Activated CD8-positive, alpha-beta memory T cell treated with anti-CD3 and anti-CD28 coated beads for 24 hours (primary cell): ENCODE measurements at regions not wholly inside any gene's neighbourhood (a gene's known extent, or its start where the extent isn't known, plus 50 kb on each side); places are given as distances from the start of the nearest gene placed in this dataset.
"Not testable (repeated sequence)": the region's sequence is repeated elsewhere in the genome, so short reads cannot be mapped to it uniquely, and the experiment has no call there.

ENCODE experiments used
- DNase-seq: peaks from one replicate; pipeline ENCODE4 v3.0.0-alpha.2; 2020

DNA sequence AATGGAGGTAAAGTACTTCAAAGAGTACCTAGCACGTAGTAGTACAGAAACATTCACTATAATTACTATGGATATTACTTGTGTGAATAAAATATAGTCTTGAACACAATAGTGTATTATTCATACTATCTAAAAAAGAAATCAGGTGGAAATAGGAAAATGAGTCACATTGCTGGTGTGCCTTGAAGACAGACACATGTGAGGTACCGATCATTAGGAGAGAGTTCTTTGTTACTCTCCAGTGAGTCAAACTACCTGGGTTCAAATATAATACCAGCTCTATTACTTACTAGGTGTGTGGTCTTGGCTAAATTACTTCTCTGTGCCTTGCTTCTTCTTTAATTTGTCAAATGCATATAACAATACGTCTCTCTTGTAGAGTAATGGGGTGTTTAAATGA is 50.8 kb upstream of the BEND6 start:
- DNase-seq: no peak

GRCh38 chr6:56902641-56903464 is 52.1 kb upstream of the BEND6 start:
- DNase-seq: no peak

- no peak for DNase-seq
These were observed 54.1 kb upstream of the BEND6 start for GRCh38 chr6:56900784-56901183.

DNA sequence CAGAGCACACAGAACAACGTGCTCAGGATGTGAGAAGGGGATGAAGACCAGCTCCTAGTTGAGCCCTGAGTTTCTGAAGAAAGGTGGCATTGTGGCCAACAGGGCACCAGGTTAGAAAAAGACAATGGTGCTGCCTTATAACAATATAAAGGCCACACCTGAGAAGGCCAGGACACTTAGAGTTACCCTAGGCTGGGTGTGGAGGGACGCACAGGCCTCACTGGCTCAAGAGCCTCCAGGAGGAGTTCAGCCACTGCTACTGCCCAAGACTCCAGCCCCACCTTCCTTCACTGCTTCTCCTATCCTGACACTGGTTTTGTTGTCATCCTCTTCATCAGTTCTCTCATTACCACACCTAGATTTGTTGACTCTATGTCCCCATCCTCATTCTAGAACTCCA is 55.2 kb upstream of the BEND6 start:
- no peak for DNase-seq

- DNase-seq: no peak
These were observed 55.6 kb upstream of the BEND6 start for GRCh38 chr6:56899311-56899710.

DNA sequence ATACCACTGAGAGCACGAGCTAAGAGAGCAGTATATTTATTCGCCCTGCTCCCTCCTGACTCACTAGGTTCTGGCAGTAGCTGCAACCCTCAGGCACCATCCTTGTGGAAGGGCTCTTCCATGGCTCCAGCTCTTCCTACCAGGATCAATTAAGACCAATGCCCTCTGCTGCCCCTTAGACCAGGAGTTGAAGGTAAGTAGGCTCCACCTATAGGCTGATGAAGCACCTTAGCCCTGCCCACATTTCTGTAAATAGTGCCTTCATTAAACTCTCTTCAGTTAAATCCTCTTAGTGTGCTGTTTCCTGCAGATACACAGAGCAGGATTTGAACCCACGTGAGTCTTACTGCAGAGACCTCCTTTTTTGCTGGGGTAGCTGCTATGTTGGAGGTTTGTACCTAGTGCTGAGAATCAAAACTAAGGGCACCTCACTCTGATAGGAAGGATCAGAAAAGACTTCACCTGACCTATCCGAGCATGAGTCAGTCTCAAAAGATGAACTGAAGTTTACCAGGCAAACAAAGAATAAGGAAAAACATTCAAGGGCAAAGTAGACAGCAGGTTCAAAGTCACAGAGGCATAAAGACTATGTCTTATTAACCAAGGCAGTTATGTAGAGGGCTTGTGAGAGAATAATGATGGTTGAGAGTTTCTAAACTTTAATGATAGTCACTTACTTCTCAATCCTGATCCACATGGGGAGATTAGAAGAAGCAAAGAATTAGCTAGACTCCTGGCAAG is 56.9 kb upstream of the BEND6 start:
- no peak for DNase-seq

DNA sequence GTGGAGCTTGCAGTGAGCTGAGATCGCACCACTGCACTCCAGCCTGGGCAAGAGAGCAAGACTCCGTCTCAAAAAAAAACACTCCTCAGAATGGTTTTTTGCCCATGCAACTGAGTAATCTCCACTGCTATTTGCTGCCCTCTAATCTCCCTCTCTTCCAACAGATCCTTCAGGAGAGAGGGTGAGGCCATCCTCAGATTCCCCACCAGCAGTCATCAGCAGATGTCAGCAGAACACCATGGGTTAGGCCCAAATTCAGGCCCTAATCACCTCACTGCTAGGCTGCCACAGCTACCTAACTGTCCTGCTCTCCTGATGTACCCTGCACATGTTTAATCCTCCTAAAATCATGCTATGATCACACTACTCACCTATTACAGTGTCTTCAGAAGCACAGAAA is 63.2 kb upstream of the BEND6 start:
- DNase-seq: no peak

- no peak for DNase-seq
These were observed 64.1 kb upstream of the BEND6 start for GRCh38 chr6:56890683-56891429.

- DNase-seq: no peak
These were observed 64.8 kb upstream of the BEND6 start for GRCh38 chr6:56890066-56890465.

DNA sequence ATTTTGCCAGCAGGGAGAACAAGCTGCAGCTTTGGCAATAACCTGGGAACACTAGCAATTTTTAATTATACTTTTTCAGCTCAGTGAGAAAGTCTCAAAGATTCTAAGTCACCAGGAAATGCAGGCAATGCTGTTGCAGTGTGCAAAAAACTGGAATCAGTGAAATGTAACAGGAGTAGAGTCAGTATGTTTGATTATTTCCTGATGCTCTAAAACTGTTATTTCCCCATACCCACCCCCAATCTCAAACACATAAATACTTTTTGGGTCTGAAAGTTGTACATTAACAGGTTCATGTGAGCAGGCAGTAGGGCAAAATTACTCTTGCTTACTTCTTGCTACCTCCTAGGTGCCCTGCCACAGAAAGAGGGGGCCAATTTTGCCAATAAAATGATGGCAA is 65.4 kb upstream of the BEND6 start:
- DNase-seq: no peak

GRCh38 chr6:56888687-56889086 is 66.2 kb upstream of the BEND6 start:
- no peak for DNase-seq

GRCh38 chr6:56887086-56887485 is 67.8 kb upstream of the BEND6 start:
- no peak for DNase-seq

GRCh38 chr6:56877922-56878321 is 77.0 kb upstream of the BEND6 start:
- no peak for DNase-seq

DNA sequence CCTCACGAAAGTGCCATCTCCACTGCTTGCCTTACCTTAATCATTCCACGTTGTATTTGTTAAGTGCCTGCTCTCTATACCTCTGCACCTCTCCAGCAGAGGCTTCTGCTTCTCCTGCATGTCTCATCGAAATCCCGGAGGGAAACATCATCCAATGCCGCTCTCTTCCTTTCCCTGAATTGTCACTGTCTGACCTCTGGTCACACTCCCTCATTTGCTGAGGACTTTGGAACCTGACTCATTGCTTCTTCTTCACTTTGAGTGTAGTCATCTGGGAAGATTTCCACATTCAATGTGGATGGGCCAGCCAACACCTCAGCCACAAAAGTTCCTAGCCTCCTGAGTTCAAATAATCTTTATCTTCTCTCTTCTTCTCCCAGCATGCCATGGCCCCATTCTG is 78.9 kb upstream of the BEND6 start:
- no peak for DNase-seq

GRCh38 chr6:56875523-56875922 is 79.4 kb upstream of the BEND6 start:
- DNase-seq: no peak

DNA sequence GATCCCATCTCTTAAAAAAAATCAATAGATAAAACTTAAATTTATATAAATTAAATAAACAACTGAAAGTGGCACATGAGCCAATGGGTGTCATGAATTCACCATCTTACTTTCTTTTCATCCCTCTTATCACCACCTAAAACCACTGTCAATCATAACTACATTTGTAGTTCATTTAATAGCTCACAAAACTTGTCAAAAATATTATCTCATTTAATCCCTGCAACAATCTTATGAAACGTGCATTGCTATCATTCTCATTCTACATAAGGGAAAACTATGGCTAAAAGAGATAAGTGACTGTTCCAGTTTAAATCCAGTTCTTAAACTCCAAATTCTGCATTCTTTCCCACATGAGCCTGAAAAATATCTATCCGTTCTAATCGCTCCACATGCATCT is 80.6 kb upstream of the BEND6 start:
- DNase-seq: no peak

DNA sequence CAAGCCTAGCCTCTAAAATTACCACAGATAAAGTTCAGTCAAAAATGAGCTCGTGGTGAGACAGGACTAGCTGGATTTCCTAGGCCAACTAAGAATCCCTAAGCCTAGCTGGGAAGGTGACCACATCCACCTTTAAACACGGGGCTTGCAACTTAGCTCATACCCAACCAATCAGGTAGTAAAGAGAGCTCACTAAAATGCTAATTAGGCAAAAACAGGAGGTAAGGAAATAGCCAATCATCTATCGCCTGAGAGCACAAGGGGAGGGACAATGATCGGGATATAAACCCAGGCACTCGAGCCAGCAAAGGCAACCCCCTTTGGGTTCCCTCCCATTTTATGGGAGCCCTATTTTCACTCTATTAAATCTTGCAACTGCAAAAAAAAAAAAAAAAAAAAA is 84.9 kb upstream of the BEND6 start:
- DNase-seq: not testable (repeated sequence)

DNA sequence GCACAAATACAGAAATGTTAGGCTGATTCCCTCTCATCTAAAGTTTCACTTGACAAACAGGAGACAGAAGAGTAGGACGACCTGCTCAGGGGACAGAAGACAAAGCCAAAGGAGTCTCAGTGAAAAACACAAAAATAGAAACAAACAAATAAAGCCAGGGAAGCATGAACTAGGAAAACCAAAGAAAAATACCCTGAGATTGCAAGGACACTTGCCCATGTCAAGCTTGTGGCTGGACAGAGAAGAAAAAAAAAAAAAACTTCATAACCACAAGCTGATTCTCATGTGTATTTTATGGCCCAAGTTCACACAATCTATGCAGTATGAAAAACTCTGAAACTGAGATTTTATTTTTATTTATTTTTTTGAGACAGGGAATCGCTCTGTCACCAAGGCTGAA is 85.6 kb upstream of the BEND6 start:
- no peak for DNase-seq

DNA sequence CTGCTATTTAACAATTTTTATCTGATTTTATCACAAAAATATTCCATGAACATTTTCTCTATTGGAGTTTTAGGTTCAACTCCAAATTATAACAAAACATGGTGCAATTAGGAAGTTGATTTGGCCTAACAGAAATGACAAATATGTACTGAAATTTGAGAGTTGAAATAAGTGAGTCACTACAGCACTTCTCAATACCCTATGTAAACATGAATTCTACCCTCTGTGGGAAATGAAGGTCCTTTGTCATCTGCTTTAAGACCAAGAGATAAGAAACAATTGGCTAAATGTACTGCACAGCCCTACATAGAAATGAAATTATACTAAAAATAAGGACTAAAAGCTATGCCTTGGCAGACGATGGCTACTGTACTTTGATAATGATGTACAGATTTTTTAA is 86.2 kb upstream of the BEND6 start:
- no peak for DNase-seq

DNA sequence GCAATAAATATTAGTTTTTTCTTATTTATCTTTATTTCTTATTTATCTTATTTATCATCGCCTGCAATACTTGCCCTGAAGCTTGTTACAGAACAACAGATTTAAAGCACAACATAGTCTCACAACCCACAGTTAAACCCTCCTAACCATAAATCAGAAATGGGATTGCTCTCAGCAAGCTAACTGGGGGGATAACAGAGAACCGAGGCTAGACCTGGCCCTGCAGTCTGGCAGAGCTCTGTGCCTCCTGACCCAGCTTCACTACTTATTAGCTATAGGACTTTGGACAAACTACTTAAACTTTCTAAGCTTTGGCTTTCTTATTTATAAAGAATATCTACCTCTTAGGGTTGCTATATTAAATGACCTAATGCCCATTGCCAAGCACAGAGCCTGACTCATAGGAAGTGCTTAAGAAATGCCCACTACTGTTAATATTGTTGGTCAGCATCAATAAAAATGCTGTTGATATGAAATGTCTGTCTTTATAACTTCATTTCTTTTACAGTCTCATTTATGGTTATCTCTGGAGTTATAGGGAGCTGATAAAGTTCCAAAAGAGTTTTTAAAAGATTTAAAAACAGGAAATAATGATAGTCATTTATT is 87.9 kb upstream of the BEND6 start:
- DNase-seq: no peak

DNA sequence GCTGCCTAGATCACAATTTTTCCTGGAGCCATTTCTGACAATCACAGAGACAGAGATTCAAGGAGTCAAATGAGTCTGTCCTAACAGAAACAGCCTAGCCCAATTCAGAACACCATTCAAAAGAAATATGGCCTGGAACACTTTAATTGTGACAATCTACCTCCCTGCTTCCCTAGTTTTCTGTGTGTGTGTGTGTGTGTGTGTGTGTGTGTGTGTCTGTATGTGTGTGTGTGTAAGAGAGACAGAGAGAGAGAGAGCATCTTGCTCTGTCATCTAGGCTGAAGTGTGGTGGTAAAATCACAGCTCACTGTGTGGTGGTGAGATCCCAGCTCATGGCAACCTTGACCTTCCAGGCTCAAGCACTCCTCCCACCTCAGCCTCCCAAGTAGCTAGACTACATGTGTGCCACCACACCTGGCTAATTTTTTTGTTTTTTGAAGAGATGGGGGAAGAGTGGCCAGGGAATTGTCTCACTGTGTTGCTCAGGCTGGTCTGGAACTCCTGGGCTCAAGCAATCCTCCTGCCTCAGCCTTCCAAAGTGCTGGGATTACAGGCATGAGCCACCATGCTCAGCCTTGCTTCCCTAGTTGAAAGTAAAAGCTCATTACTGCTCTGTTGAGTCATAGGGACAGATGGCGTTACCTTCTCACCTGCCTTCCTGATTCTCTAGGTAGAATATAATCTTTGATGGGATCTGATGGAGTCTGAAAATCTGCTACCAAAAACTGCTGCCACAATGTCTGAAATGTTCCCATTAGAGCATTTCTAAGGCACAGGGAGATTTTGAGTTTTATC is 89.6 kb upstream of the BEND6 start:
- DNase-seq: no peak

DNA sequence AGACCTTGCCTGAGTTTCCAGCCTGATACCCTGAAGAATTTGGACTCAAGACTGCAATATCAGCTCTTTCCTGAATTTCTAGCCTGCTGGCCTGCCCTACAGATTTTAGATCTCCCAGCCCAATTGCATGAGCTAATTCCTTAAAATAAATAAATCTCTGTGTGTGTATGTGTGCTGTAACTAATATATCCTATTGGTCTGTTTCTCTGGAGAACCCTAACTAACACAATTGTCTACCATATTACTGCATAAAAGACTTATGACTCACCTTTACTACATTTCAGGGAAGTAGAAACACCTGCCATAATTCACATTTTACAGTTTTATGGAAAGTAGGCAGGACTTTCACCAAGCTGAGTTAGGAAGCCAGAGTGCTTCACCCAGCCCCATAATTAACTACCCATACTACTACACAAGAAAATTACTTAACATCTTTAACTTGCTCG is 90.7 kb upstream of the BEND6 start:
- DNase-seq: no peak
